GM12878 (cell line): ENCODE measurements at regions not wholly inside any gene's neighbourhood (a gene's known extent, or its start where the extent isn't known, plus 50 kb on each side); places are given as distances from the start of the nearest gene placed in this dataset.

ENCODE experiments used
- ATAC-seq: fragments of 200-7000 bp; cut with Tn5 transposase; 3 replicates; pipeline ENCODE4 v1.9.1; 2020; ENCODE audit warnings: mild to moderate bottlenecking, moderate library complexity
- BruUV-seq: library from RNA; stranded (reverse); fragments of 400-500 nt; replicated peaks from 2 replicates; lab custom pipeline; 2021; lab: Mats Ljungman, UMichigan
- CTCF ChIA-PET: fragments of 300-600 bp; sonication (Branson Sonifier 250); formaldehyde crosslinking; extraction: SDS; loops from one replicate; lab custom pipeline; 2021; ENCODE audit warnings: inconsistent platforms; lab: Yijun Ruan, JAX
- POLR2A ChIA-PET: fragments of 350-600 bp; formaldehyde crosslinking; extraction: SDS; loops from one replicate; lab custom pipeline; 2021; ENCODE audit warnings: inconsistent platforms; lab: Charles Lee
- RAD21 ChIA-PET: fragments of 300-600 bp; sonication (Branson Sonifier 250); formaldehyde crosslinking; loops from one replicate; lab custom pipeline; 2023; ENCODE audit warnings: antibody characterized with exemption; ENCODE audit not compliant: unreplicated experiment; lab: Charles Lee
- SMC1A ChIA-PET: fragments of 300-600 bp; sonication (Branson Sonifier 250); formaldehyde crosslinking; loops from one replicate; lab custom pipeline; 2023; ENCODE audit not compliant: unreplicated experiment, uncharacterized antibody; lab: Charles Lee
- DNase-seq: peaks from one replicate; pipeline ENCODE4 v3.0.0-alpha.2; 2011; ENCODE audit warnings: low read depth, low spot score
- FAIRE-seq: peaks from 3 replicates; lab custom pipeline; 2011; peaks lifted over from hg19 to GRCh38; lab: Jason Lieb, UNC
- H2AFZ ChIP-seq: 2 replicates; pipeline ENCODE4 v1.6.0; 2011; ENCODE audit warnings: low read depth, low read length, control low read depth; ENCODE audit not compliant: control insufficient read depth
- H3K27ac ChIP-seq: 2 replicates; pipeline ENCODE4 v1.5.1; 2011; ENCODE audit warnings: control low read depth; ENCODE audit not compliant: control insufficient read depth, insufficient read depth
- H3K27me3 ChIP-seq, 2 experiments: replicated peaks in 1 of 2; 2 replicates each; pipeline versions ENCODE4 v1.6.0 to v1.6.1; 2011; ENCODE audit warnings: low read length in 1 of 2; ENCODE audit not compliant: control insufficient read depth in 2 of 2, insufficient read depth in 2 of 2
- H3K36me3 ChIP-seq, 2 experiments: 2 replicates each; pipeline ENCODE4 v1.5.1; 2011; ENCODE audit warnings: low read length in 1 of 2; ENCODE audit not compliant: control insufficient read depth in 2 of 2, insufficient read depth in 2 of 2
- H3K4me1 ChIP-seq: 2 replicates; pipeline ENCODE4 v1.6.1; 2011; ENCODE audit warnings: mild to moderate bottlenecking, low read length, moderate library complexity, mixed read lengths; ENCODE audit not compliant: control insufficient read depth, insufficient read depth
- H3K4me2 ChIP-seq: 2 replicates; pipeline ENCODE4 v1.6.0; 2011; ENCODE audit warnings: control low read depth; ENCODE audit not compliant: control insufficient read depth, insufficient read depth
- H3K4me3 ChIP-seq: fragments of 200-600 bp; sonication (generic); 2 replicates; pipeline ENCODE4 v1.5.1; 2016
- H3K79me2 ChIP-seq: 2 replicates; pipeline ENCODE4 v1.6.0; 2011; ENCODE audit warnings: low read length; ENCODE audit not compliant: control insufficient read depth, insufficient read depth
- H3K9ac ChIP-seq: 2 replicates; pipeline ENCODE4 v1.8.0; 2011; ENCODE audit warnings: low read length, control low read depth, mixed read lengths; ENCODE audit not compliant: control insufficient read depth, insufficient read depth
- H3K9me3 ChIP-seq: replicated peaks from 3 replicates; pipeline ENCODE4 v1.5.1; 2011; ENCODE audit warnings: mild to moderate bottlenecking, low read length; ENCODE audit not compliant: control insufficient read depth, insufficient read depth
- H4K20me1 ChIP-seq: 2 replicates; pipeline ENCODE4 v1.6.0; 2011; ENCODE audit not compliant: control insufficient read depth, insufficient read depth
- BACH1 ChIP-seq: fragments of 450-650 bp; IDR thresholded peaks from 2 replicates; pipeline ENCODE4 v1.6.1; 2017; ENCODE audit warnings: mild to moderate bottlenecking, borderline replicate concordance
- CUX1 ChIP-seq: IDR thresholded peaks from 2 replicates; pipeline ENCODE4 v1.6.1; 2012; ENCODE audit warnings: improper control_type of control experiment, low read depth, low read length; ENCODE audit not compliant: insufficient replicate concordance
- E2F8 ChIP-seq: fragments of 450-650 bp; IDR thresholded peaks from 2 replicates; pipeline ENCODE4 v1.6.1; 2018; ENCODE audit warnings: mild to moderate bottlenecking, low read depth, moderate library complexity; ENCODE audit not compliant: partially characterized antibody
- HDGF ChIP-seq: fragments of 450-650 bp; IDR thresholded peaks from 2 replicates; pipeline ENCODE4 v1.6.1; 2016; ENCODE audit warnings: antibody characterized with exemption
- IKZF1 ChIP-seq: fragments of 450-650 bp; conservative IDR thresholded peaks from 2 replicates; pipeline ENCODE4 v1.6.1; 2017; ENCODE audit warnings: antibody characterized with exemption, mild to moderate bottlenecking
- IKZF2 ChIP-seq, 2 experiments: fragments of 450-650 bp; IDR thresholded peaks; 2 replicates each; pipeline ENCODE4 v1.6.1; 2017; ENCODE audit warnings: mild to moderate bottlenecking in 2 of 2, moderate library complexity in 2 of 2
- NFYB ChIP-seq: IDR thresholded peaks from 2 replicates; pipeline ENCODE4 v1.6.1; 2011; ENCODE audit warnings: low read depth, mild to moderate bottlenecking, low read length, improper control_type of control experiment, moderate library complexity; ENCODE audit not compliant: insufficient read depth
- RBBP5 ChIP-seq: fragments of 200-600 bp; sonication (generic); conservative IDR thresholded peaks from 2 replicates; pipeline ENCODE4 v1.6.1; 2016
- SUPT20H ChIP-seq: IDR thresholded peaks from 2 replicates; pipeline ENCODE4 v1.6.1; 2011; ENCODE audit warnings: low read depth, mild to moderate bottlenecking, low read length, moderate library complexity, borderline replicate concordance; ENCODE audit not compliant: control insufficient read depth
- ZNF274 ChIP-seq: IDR thresholded peaks from one replicate; pipeline ENCODE4 v1.8.0; 2011; ENCODE audit not compliant: insufficient read length, insufficient read depth
- WGBS: methylation state at CpG from one replicate; pipeline ENCODE4 v1.1.6; 2016; ENCODE audit warnings: low lambda C conversion rate; ENCODE audit not compliant: insufficient replicate concordance, insufficient coverage; ENCODE audit errors: missing lambda C conversion rate; 5-methylcytosine and 5-hydroxymethylcytosine counted together
- in situ Hi-C: fragments of 300-500 bp; cut with MboI; formaldehyde crosslinking; loops from 9 replicates; pipeline ENCODE4 v1.14.3; 2018; ENCODE audit warnings: mixed read lengths
- intact Hi-C: fragments of 100-400 bp; cut with micrococcal nuclease; formaldehyde crosslinking; loops from one replicate; pipeline ENCODE4 v1.14.2; 2022; ENCODE audit not compliant: unreplicated experiment
- TF ChIP-seq, protein P1 (sequence below): IDR thresholded peaks from 2 replicates; pipeline ENCODE4 v1.6.1; 2011; ENCODE audit warnings: borderline replicate concordance, low read depth, mild to moderate bottlenecking, moderate library complexity, low read length; ENCODE audit not compliant: insufficient read depth, poor library complexity, severe bottlenecking
- TF ChIP-seq, protein P2 (sequence below): IDR thresholded peaks from 2 replicates; pipeline ENCODE4 v1.6.1; 2012; ENCODE audit warnings: low read length, inconsistent platforms

GRCh38 chr10:90149563-90149962 is 448.2 kb downstream of the KIF20B start:
- BruUV-seq = no TSS peak
- Histone ChIP-seq H3K9ac (no peak overlapping the region), H3K27me3 (no peaks in the 10 kb centered on the region), H4K20me1 (no peaks in the 10 kb centered on the region), H3K9me3 (no peaks in the 10 kb centered on the region), H3K27ac (no peak overlapping the region), H3K4me2 (no peak overlapping the region), H3K36me3 (no peaks in the 10 kb centered on the region), H2AFZ (no peak overlapping the region), H3K4me3 (no peak overlapping the region), H3K4me1 (no peaks in the 10 kb centered on the region), H3K79me2 (no peaks in the 10 kb centered on the region)
- RAD21 ChIA-PET = no interaction called here
- no peak for DNase-seq
- SMC1A ChIA-PET = no interaction called here
- whole genome bisulfite sequencing = 83% methylated on average over 1 of the region's 1 CpG
- intact Hi-C loops = loop anchor here (2.0 to 10.0 kb wide), 5 partner anchors 165 to 708 kb away; partner anchors contain the start of gene HTR7
- in situ Hi-C loops = no loop called here
- no peak for FAIRE-seq
- no peak for ATAC-seq
- POLR2A ChIA-PET = no interaction called here
- CTCF ChIA-PET = no interaction called here
- TF ChIP-seq IKZF2 (IDR thresholded peaks at IDR 0.05) = no peak
- no peak for TF ChIP-seq RBBP5
- TF ChIP-seq BACH1 = no peak
- TF ChIP-seq, protein P1, sequence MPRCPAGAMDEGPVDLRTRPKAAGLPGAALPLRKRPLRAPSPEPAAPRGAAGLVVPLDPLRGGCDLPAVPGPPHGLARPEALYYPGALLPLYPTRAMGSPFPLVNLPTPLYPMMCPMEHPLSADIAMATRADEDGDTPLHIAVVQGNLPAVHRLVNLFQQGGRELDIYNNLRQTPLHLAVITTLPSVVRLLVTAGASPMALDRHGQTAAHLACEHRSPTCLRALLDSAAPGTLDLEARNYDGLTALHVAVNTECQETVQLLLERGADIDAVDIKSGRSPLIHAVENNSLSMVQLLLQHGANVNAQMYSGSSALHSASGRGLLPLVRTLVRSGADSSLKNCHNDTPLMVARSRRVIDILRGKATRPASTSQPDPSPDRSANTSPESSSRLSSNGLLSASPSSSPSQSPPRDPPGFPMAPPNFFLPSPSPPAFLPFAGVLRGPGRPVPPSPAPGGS = no peak
- no peak for TF ChIP-seq CUX1
- TF ChIP-seq, protein P2, sequence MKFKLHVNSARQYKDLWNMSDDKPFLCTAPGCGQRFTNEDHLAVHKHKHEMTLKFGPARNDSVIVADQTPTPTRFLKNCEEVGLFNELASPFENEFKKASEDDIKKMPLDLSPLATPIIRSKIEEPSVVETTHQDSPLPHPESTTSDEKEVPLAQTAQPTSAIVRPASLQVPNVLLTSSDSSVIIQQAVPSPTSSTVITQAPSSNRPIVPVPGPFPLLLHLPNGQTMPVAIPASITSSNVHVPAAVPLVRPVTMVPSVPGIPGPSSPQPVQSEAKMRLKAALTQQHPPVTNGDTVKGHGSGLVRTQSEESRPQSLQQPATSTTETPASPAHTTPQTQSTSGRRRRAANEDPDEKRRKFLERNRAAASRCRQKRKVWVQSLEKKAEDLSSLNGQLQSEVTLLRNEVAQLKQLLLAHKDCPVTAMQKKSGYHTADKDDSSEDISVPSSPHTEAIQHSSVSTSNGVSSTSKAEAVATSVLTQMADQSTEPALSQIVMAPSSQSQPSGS = no peak
- TF ChIP-seq SUPT20H = no peak
- no peak for TF ChIP-seq HDGF
- TF ChIP-seq NFYB = no peak
- no peak for TF ChIP-seq ZNF274
- no peak for TF ChIP-seq E2F8
- TF ChIP-seq IKZF1 = no peak
